Neural crest cell (in vitro differentiated cells): ENCODE measurements at regions not wholly inside any gene's neighbourhood (a gene's known extent, or its start where the extent isn't known, plus 50 kb on each side); places are given as distances from the start of the nearest gene placed in this dataset.
"Not testable (repeated sequence)": the region's sequence is repeated elsewhere in the genome, so short reads cannot be mapped to it uniquely, and the experiment has no call there.

ENCODE experiments used
- DNase-seq: peaks from one replicate; pipeline ENCODE4 v3.0.0; 2021; ENCODE audit warnings: low read depth, mixed read lengths, low spot score
- H3K27ac Mint-ChIP-seq: one replicate; pipeline ENCODE4 v1.8.0; 2021; ENCODE audit warnings: mild to moderate bottlenecking, mixed read lengths; ENCODE audit not compliant: unreplicated experiment
- H3K27me3 Mint-ChIP-seq: 2 replicates; pipeline ENCODE4 v1.8.0; 2021; ENCODE audit warnings: low read depth, mild to moderate bottlenecking, mixed read lengths
- H3K36me3 Mint-ChIP-seq: 2 replicates; pipeline ENCODE4 v1.8.0; 2021; ENCODE audit warnings: low read depth, mild to moderate bottlenecking, mixed read lengths
- H3K4me1 Mint-ChIP-seq: 2 replicates; pipeline ENCODE4 v1.8.0; 2021; ENCODE audit warnings: mixed read lengths
- H3K4me3 Mint-ChIP-seq: one replicate; pipeline ENCODE4 v1.8.0; 2021; ENCODE audit warnings: mild to moderate bottlenecking, mixed read lengths
- H3K9me3 Mint-ChIP-seq: 2 replicates; pipeline ENCODE4 v1.8.0; 2021; ENCODE audit warnings: mixed read lengths
- TF ChIP-seq, protein P1 (sequence below): fragments of 200-600 bp; sonication (generic); conservative IDR thresholded peaks from 2 replicates; pipeline ENCODE4 v1.5.0; 2021; ENCODE audit warnings: antibody characterized with exemption, mild to moderate bottlenecking

DNA sequence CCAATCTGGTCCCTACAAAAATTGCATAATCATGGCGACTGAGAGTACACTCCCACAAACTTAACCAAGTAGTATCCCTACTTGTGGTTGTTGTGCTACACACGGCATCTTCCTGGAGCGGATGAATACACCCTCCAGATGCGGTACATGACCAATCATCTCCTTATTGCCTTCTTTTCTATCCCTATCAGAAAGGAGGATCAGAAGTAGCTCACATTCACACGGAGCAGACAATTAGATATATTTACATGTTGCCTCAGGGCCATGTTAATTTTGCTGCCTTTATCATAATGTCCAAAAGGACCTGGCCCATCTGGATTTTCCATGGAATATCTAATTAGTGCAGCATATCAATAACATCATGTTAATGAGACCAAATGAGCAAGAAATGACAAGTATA lies 96.4 kb upstream of the RNU6-1 start:
- TF ChIP-seq, protein P1, sequence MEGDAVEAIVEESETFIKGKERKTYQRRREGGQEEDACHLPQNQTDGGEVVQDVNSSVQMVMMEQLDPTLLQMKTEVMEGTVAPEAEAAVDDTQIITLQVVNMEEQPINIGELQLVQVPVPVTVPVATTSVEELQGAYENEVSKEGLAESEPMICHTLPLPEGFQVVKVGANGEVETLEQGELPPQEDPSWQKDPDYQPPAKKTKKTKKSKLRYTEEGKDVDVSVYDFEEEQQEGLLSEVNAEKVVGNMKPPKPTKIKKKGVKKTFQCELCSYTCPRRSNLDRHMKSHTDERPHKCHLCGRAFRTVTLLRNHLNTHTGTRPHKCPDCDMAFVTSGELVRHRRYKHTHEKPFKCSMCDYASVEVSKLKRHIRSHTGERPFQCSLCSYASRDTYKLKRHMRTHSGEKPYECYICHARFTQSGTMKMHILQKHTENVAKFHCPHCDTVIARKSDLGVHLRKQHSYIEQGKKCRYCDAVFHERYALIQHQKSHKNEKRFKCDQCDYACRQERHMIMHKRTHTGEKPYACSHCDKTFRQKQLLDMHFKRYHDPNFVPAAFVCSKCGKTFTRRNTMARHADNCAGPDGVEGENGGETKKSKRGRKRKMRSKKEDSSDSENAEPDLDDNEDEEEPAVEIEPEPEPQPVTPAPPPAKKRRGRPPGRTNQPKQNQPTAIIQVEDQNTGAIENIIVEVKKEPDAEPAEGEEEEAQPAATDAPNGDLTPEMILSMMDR: no peak
- H3K4me3 Mint-ChIP-seq: no peak overlapping the region
- H3K36me3 Mint-ChIP-seq: no peaks in the 10 kb centered on the region
- no peak overlapping the region for H3K27ac Mint-ChIP-seq
- DNase-seq: no peak
- H3K27me3 Mint-ChIP-seq: no peaks in the 10 kb centered on the region
- peaks cover 3% of the 10 kb centered on the region for H3K4me1 Mint-ChIP-seq
- peaks cover 4% of the 10 kb centered on the region for H3K9me3 Mint-ChIP-seq

DNA sequence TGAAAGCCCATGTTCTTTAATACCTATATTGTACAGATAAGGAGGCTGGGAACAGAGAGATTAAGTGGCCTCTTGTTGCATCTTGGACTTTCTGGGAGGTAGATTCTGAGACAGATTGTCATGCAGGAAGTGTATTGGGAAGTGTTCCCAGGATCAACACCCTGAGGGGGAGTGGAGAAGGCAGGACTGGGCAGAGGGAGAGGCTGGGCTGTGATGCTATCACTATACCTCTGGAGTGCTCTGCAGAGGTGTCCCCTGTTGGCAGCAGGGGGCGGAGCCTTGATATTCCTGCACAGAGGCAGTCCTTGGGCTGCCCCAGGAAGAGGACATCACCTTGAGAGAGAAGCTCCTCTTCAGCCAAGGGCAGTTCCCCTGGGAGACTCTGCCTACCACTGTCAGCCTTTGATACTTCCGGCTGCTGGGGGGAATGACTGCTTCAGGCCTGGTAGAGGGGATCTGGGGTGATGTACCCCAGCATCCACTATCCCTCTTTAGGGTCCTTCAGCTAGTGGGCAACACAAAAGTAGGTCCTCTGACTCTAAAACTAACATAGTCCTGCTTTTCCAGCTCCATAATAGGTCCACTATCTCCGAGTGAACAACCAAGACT lies 97.4 kb upstream of the RNU6-1 start:
- no peak for DNase-seq
- H3K4me1 Mint-ChIP-seq: peaks cover 3% of the 10 kb centered on the region
- no peaks in the 10 kb centered on the region for H3K36me3 Mint-ChIP-seq
- peak overlapping the region; percentile 76 for H3K27ac Mint-ChIP-seq
- TF ChIP-seq, protein P1: no peak
- H3K27me3 Mint-ChIP-seq: no peaks in the 10 kb centered on the region
- H3K9me3 Mint-ChIP-seq: peaks cover 8% of the 10 kb centered on the region
- H3K4me3 Mint-ChIP-seq: no peak overlapping the region

DNA sequence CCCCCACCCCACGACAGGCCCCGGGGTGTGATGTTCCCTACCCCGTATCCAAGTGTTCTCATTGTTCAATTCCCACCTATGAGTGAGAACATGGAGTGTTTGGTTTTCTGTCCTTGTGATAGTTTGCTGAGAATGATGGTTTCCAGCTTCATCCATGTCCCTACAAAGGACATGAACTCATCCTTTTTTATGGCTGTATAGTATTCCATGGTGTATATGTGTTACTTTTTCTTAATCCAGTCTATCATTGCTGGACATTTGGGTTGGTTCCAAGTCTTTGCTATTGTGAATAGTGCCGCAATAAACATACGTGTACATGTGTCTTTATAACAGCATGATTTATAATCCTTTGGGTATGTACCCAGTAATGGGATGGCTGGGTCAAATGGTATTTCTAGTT lies 99.3 kb upstream of the RNU6-1 start:
- not testable (repeated sequence) for H3K4me3 Mint-ChIP-seq, H3K36me3 Mint-ChIP-seq, DNase-seq, H3K27me3 Mint-ChIP-seq, H3K9me3 Mint-ChIP-seq, H3K27ac Mint-ChIP-seq, H3K4me1 Mint-ChIP-seq

DNA sequence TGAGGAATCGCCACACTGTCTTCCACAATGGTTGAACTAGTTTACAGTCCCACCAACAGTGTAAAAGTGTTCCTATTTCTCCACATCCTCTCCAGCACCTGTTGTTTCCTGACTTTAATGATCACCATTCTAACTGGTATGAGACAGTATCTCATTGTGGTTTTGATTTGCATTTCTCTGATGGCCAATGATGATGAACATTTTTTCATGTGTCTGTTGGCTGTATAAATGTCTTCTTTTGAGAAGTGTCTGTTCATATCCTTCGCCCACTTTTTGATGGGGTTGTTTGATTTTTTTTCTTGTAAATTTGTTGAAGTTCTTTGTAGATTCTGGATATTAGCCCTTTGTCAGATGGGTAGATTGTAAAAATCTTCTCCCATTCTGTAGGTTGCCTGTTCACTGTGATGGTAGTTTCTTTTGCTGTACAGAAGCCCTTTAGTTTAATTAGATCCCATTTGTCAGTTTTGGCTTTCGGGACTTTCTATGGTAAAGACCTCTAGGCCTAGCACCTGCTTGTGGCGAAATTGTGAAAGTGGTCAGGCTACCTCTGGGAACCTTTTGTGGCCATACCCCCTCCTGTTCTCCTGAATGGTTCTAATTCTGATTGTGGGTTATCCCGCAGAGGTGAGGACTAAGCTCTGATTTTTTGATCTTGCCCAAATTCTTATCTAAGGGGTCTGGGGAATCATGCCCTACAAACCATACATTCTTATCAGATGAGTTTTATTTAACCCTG lies 99.9 kb upstream of the RNU6-1 start:
- not testable (repeated sequence) for H3K27me3 Mint-ChIP-seq, H3K9me3 Mint-ChIP-seq, DNase-seq, H3K4me3 Mint-ChIP-seq, H3K36me3 Mint-ChIP-seq, H3K27ac Mint-ChIP-seq
- H3K4me1 Mint-ChIP-seq: peaks cover 12% of the 10 kb centered on the region

DNA sequence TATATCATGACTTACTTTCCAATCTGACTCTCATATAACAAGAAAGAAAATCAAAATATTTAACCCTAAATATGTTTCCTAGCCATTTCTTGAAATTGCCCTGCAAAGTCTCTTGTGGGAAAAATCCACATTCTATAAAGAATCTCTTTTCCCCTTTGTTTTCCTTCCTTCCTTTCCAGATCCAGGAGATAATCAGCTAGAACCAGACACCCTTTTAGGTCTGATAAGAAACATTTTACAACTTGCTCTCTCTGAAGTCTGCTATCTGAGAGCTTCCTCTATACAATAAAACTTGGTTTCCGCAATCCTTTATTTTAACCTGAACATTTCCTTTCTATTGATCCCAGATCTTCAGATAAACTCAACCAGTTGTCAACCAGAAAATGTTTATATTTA lies 100.5 kb upstream of the RNU6-1 start:
- H3K36me3 Mint-ChIP-seq: no peaks in the 10 kb centered on the region
- no peak overlapping the region for H3K4me3 Mint-ChIP-seq
- H3K4me1 Mint-ChIP-seq: peaks cover 15% of the 10 kb centered on the region
- no peaks in the 10 kb centered on the region for H3K27me3 Mint-ChIP-seq
- H3K9me3 Mint-ChIP-seq: peaks cover 8% of the 10 kb centered on the region
- H3K27ac Mint-ChIP-seq: no peak overlapping the region
- DNase-seq: no peak
- TF ChIP-seq, protein P1: no peak

DNA sequence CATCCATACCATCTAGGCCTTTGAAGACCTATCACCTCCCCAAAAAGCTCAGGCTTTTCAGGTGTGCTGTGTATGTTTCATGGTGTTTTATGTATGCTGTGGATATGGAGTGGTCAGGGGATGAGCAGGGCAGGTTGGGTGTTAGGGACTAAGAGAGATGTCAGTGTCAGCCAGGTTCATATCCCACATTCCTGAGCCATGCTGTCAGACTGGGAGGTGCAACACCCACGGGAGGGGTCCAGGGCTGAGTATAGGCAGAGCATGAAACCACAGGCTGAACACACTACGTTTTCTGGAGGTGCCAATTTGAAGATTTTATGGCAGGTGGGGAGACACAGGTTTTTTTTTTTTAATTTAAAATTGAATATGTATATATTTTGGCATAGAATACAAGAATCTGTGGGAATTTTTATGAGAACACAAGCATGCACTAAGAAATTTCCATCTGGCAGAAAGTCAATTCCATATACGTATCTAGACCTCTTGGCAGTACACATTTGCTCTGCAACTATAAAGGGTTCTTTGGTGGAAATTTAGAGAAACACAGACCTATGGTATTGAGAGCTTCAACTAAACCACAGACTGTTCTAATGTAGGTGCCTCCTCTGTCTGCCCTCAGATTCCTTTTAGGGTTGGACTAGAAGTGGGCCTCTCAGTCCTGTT lies 101.9 kb upstream of the RNU6-1 start:
- Mint-ChIP-seq H3K4me3 (no peak overlapping the region), H3K9me3 (peaks cover 8% of the 10 kb centered on the region), H3K27me3 (no peaks in the 10 kb centered on the region), H3K36me3 (no peaks in the 10 kb centered on the region), H3K4me1 (peaks cover 29% of the 10 kb centered on the region), H3K27ac (no peak overlapping the region)
- TF ChIP-seq, protein P1: no peak
- no peak for DNase-seq
